Keratinocyte (primary cell): ENCODE measurements at regions not wholly inside any gene's neighbourhood (a gene's known extent, or its start where the extent isn't known, plus 50 kb on each side); places are given as distances from the start of the nearest gene placed in this dataset.

ENCODE experiments used
- EZH2 ChIP-seq: IDR thresholded peaks from one replicate; pipeline ENCODE4 v1.6.1; 2012; ENCODE audit warnings: inconsistent platforms, mild to moderate bottlenecking, low read length, moderate library complexity
- TF ChIP-seq, protein P1 (sequence below), 3 experiments: IDR thresholded peaks in 1 of 3; conservative IDR thresholded peaks in 1 of 3; optimal IDR thresholded peaks in 1 of 3; 2 replicates in 2 of 3; 3 replicates in 1 of 3; pipeline versions ENCODE3 to v1.5.1; 2011; ENCODE audit warnings: low read length in 3 of 3, mild to moderate bottlenecking in 3 of 3, moderate library complexity in 2 of 3, control low read depth in 1 of 3, inconsistent platforms in 1 of 3; ENCODE audit not compliant: insufficient read depth in 2 of 3; ENCODE audit errors: extremely low read depth in 1 of 3

DNA sequence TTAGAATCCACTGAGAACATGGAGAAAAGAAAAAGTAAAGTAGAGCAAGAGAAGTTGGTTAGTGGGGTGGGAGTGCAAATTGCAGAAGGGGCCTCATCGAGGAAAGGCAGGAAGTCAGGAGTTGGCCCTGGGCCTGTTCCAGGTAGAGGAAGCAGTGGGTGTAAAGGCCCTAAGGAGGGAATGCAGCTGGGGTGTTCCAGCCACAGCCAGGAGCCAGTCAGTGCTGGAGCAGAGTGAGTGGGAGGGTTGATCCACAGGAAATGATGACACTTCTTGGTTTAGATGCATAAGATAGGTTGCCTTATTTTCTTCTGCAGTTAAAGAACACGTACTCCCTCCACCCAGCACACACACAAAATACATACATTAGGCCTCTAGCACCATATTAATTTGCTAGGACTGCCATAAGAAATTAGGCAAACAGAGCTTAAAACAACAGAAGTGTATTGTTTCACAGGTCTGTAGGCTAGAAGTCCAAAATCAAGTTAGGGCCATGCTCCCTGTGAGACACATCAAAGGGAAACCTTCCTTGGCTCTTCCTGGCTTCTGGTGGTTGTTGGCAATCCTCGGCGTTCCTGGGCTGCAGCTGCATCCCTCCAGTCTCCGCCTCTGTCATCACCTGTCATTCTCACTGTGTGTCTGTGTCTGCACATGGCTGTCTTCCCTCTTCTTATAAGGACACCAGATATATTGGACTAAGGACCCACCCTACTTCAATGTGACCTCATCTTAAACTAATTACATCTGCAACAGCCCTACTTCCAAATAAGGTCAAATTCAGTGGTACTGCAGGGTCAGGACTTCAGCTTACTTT is 205.9 kb downstream of the AASDH start:
- TF ChIP-seq, protein P1, sequence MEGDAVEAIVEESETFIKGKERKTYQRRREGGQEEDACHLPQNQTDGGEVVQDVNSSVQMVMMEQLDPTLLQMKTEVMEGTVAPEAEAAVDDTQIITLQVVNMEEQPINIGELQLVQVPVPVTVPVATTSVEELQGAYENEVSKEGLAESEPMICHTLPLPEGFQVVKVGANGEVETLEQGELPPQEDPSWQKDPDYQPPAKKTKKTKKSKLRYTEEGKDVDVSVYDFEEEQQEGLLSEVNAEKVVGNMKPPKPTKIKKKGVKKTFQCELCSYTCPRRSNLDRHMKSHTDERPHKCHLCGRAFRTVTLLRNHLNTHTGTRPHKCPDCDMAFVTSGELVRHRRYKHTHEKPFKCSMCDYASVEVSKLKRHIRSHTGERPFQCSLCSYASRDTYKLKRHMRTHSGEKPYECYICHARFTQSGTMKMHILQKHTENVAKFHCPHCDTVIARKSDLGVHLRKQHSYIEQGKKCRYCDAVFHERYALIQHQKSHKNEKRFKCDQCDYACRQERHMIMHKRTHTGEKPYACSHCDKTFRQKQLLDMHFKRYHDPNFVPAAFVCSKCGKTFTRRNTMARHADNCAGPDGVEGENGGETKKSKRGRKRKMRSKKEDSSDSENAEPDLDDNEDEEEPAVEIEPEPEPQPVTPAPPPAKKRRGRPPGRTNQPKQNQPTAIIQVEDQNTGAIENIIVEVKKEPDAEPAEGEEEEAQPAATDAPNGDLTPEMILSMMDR (optimal IDR thresholded peaks at IDR 0.05 in 1 of 3, IDR thresholded peaks at IDR 0.05 in 1 of 3, conservative IDR thresholded peaks at IDR 0.05 in 1 of 3; ENCODE audit: extremely low read depth in 1 of 3, insufficient read depth in 2 of 3, low read length in 3 of 3): no peak
- no peak for TF ChIP-seq EZH2
